ENCODE measurements at regions not wholly inside any gene's neighbourhood (a gene's known extent, or its start where the extent isn't known, plus 50 kb on each side); places are given as distances from the start of the nearest gene placed in this dataset.
A peak's percentile ranks its signal among the peaks of the same experiment; 100 is the strongest.

DNA sequence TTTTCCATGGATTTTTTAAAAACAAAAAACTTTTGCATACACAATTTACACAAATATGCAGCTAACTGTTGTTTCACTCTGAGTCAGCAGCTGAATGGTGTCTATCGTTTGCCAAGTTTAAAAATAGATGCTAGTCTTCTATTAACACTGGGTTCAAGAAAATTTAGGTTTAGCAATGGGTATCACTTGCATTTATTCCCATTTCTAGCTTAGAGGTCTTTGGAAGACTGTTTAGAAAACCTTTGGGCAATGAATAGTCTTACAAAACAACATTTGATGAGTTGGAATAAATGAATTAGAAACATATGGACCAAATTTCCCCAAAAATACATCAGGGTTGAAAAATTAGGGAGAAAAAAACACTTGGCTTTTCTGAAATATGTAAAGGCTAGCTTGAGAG is 165.8 kb downstream of the LYPLAL1 start:
- Histone ChIP-seq H3K36me3 (ENCODE audit: control insufficient read depth, insufficient read depth, low read length) (no peaks in the 10 kb centered on the region), H3K4me1 (ENCODE audit: control insufficient read depth, insufficient read depth, low read length, poor library complexity, severe bottlenecking) (peaks cover 14% of the 10 kb centered on the region), H3K4me3 (ENCODE audit: extremely low read depth, insufficient read depth, low read length, poor library complexity, severe bottlenecking) (no peak overlapping the region), H3K9me3 (ENCODE audit: control insufficient read depth, low read length) (peaks cover 5% of the 10 kb centered on the region), H3K27ac (ENCODE audit: low read depth, low read length, severe bottlenecking) (no peak overlapping the region)
- 100% methylated on average over 1 of the region's 1 CpG; no CpG with 5 or more reads in 1 of the 2 experiments for WGBS, 2 experiments (ENCODE audit: insufficient coverage in 2 of 2)

DNA sequence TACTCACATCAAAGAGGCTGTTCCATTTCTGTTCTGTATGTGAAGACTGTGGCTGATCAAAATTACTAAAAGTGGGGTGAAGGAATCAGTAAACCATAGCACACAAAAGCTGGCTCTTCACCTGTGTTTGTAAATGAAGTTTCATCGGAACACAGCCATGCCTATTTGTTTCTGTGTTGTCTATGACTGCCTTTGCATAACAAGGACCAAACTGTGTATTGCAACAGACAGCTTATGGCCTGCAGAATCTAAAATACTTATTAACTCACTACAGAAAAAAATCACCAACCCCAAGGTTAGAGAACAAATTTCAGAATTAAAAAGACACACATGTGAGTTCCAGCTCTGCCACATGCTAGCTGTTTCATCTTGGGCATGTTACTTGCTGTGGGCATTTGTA is 163.9 kb downstream of the LYPLAL1 start:
- H3K27ac ChIP-seq (ENCODE audit: low read depth, low read length, severe bottlenecking), result no peak overlapping the region
- no peaks in the 10 kb centered on the region for H3K9me3 ChIP-seq (ENCODE audit: control insufficient read depth, low read length)
- H3K4me1 ChIP-seq (ENCODE audit: control insufficient read depth, insufficient read depth, low read length, poor library complexity, severe bottlenecking), result peaks cover 14% of the 10 kb centered on the region
- H3K4me3 ChIP-seq (ENCODE audit: extremely low read depth, insufficient read depth, low read length, poor library complexity, severe bottlenecking), result no peak overlapping the region
- no peaks in the 10 kb centered on the region for H3K36me3 ChIP-seq (ENCODE audit: control insufficient read depth, insufficient read depth, low read length)
- 83% methylated on average over 1 of the region's 1 CpG; no CpG with 5 or more reads in 1 of the 2 experiments for WGBS, 2 experiments (ENCODE audit: insufficient coverage in 2 of 2)

DNA sequence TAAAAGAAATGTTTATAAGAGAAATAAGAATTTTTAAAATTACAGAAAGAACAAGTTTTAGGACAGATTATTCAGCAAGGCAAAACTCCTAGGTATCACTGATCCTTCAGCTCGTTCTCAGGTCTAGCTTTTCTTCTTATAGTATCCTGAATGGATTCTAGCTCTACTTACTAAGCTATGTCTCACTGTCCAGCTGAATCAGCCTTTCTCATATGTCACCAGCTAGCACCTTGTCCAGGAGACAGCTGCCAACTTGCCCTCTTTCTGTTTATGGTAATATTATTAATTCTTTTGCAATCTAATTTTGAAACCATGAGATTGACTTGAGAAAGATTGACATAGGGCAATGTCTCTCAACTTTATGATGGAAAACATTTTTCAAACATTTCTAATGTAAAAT is 159.9 kb downstream of the LYPLAL1 start:
- H3K9me3 ChIP-seq (ENCODE audit: control insufficient read depth, low read length), result no peaks in the 10 kb centered on the region
- H3K36me3 ChIP-seq (ENCODE audit: control insufficient read depth, insufficient read depth, low read length), result no peaks in the 10 kb centered on the region
- H3K4me3 ChIP-seq (ENCODE audit: extremely low read depth, insufficient read depth, low read length, poor library complexity, severe bottlenecking), result no peak overlapping the region
- WGBS, 2 experiments (ENCODE audit: insufficient coverage in 2 of 2), result 91 to 100% methylated on average over 1 of the region's 1 CpG
- H3K27ac ChIP-seq (ENCODE audit: low read depth, low read length, severe bottlenecking), result no peak overlapping the region
- peaks cover 5% of the 10 kb centered on the region for H3K4me1 ChIP-seq (ENCODE audit: control insufficient read depth, insufficient read depth, low read length, poor library complexity, severe bottlenecking)

DNA sequence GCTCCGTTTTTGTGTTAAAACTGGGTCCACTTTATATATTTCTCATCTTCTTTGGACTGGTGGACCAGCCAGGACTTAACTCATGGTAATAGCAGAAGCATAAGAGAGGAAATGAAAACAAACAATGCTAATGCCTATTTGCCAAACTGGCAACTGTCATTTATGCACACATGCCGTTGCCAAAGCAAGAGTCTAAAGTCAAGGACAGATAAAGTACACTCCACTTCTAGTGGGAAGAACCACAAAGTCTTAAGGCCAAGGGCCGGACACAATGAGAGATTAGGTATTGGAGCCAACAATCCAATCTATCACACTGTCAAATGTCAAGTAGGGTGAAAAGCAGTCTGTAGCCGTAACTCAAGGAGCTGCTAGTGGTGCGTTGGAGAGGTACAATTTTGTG is 157.7 kb downstream of the LYPLAL1 start:
- Histone ChIP-seq H3K27ac (ENCODE audit: low read depth, low read length, severe bottlenecking) (no peak overlapping the region), H3K9me3 (ENCODE audit: control insufficient read depth, low read length) (peaks cover 15% of the 10 kb centered on the region), H3K36me3 (ENCODE audit: control insufficient read depth, insufficient read depth, low read length) (no peaks in the 10 kb centered on the region), H3K4me3 (ENCODE audit: extremely low read depth, insufficient read depth, low read length, poor library complexity, severe bottlenecking) (no peak overlapping the region), H3K4me1 (ENCODE audit: control insufficient read depth, insufficient read depth, low read length, poor library complexity, severe bottlenecking) (peaks cover 5% of the 10 kb centered on the region)
- 80% methylated on average over 1 of the region's 5 CpGs; no CpG with 5 or more reads in 1 of the 2 experiments for WGBS, 2 experiments (ENCODE audit: insufficient coverage in 2 of 2)

DNA sequence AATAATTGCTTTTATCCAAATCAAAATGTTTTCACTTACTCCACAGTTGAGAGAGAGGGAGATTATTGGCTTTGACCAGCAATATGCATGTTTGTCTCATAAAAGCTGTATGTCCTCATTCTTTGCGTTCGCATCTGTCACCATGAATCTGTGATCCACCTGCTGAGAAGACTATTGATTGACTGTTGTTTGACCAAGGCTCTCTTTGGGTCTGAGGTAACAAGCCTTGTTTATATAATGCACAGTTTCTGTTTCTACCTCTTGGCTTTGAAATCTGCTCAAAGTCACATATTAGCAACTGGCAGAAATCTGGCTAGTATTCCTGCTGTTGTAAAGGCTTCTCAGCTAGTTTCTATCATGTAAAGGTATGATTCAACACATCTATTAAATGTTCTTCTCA is 157.0 kb downstream of the LYPLAL1 start:
- H3K4me1 ChIP-seq (ENCODE audit: control insufficient read depth, insufficient read depth, low read length, poor library complexity, severe bottlenecking), result peaks cover 6% of the 10 kb centered on the region
- H3K36me3 ChIP-seq (ENCODE audit: control insufficient read depth, insufficient read depth, low read length), result no peaks in the 10 kb centered on the region
- no peak overlapping the region for H3K4me3 ChIP-seq (ENCODE audit: extremely low read depth, insufficient read depth, low read length, poor library complexity, severe bottlenecking)
- 60 to 72% methylated on average over 2 of the region's 2 CpGs for WGBS, 2 experiments (ENCODE audit: insufficient coverage in 2 of 2)
- no peak overlapping the region for H3K27ac ChIP-seq (ENCODE audit: low read depth, low read length, severe bottlenecking)
- peaks cover 15% of the 10 kb centered on the region for H3K9me3 ChIP-seq (ENCODE audit: control insufficient read depth, low read length)

DNA sequence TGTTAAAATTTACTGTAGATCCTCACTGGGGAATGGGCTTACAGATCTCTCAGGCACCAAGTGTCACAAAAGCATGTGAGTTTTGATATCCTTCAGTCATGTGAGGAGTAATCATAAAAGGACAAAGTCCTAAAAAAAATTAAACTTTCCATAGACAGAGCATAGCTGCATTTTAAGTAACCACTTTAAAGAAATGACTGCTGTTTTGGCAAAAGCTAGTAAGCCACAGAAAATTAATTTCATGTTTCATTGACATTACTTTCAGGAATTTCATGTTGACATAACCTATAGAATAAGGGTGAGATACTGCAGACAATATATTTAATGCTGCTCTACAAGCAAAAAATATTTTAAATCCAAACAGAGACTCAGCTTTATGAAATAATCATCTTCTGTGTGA is 156.3 kb downstream of the LYPLAL1 start:
- no peak overlapping the region for H3K4me3 ChIP-seq (ENCODE audit: extremely low read depth, insufficient read depth, low read length, poor library complexity, severe bottlenecking)
- H3K27ac ChIP-seq (ENCODE audit: low read depth, low read length, severe bottlenecking), result peak overlapping the region; percentile 39
- H3K9me3 ChIP-seq (ENCODE audit: control insufficient read depth, low read length), result peaks cover 15% of the 10 kb centered on the region
- no peaks in the 10 kb centered on the region for H3K36me3 ChIP-seq (ENCODE audit: control insufficient read depth, insufficient read depth, low read length)
- peaks cover 13% of the 10 kb centered on the region for H3K4me1 ChIP-seq (ENCODE audit: control insufficient read depth, insufficient read depth, low read length, poor library complexity, severe bottlenecking)

DNA sequence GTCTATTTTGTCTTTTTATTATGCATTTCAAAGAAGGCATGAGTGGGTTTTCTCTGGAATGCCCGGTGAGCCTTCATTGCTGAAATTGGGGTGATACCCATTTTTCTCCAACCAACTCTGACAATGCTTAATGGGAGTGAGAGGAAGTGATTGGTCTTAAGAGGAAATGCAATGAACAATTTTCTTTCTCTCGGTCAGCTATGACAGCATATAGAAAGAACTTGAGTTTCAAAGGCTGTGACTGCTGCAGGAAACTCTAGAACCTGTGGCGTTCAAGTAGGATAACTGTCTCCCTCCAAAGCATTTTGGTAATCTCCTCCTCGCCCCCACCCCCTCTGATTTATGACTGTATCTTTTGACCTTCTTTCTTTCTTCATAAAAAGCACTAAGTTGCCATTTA is 155.9 kb downstream of the LYPLAL1 start:
- no peak overlapping the region for H3K4me3 ChIP-seq (ENCODE audit: extremely low read depth, insufficient read depth, low read length, poor library complexity, severe bottlenecking)
- WGBS, 2 experiments (ENCODE audit: insufficient coverage in 2 of 2), result 71 to 92% methylated on average over 2 of the region's 4 CpGs
- H3K9me3 ChIP-seq (ENCODE audit: control insufficient read depth, low read length), result peaks cover 15% of the 10 kb centered on the region
- peaks cover 17% of the 10 kb centered on the region for H3K4me1 ChIP-seq (ENCODE audit: control insufficient read depth, insufficient read depth, low read length, poor library complexity, severe bottlenecking)
- no peaks in the 10 kb centered on the region for H3K36me3 ChIP-seq (ENCODE audit: control insufficient read depth, insufficient read depth, low read length)
- peak overlapping the region; percentile 39 for H3K27ac ChIP-seq (ENCODE audit: low read depth, low read length, severe bottlenecking)

DNA sequence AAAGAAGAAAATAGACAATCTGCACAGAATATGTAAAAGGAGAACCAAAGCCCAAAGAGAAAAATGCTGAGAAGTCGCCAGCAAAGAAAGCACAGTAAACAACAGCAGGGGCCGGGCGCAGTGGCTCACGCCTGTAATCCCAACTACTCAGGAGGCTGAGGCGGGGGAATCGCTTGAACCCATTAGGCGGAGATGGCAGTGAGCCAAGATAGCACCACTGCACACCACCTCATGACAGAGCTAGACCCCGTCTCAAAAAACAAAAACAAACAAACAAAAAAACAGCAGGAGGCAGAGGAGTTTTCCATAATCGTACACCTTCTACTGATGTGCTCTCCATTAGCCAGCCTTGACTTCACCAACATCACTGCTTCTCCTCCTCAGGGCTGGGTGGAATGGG is 153.2 kb downstream of the LYPLAL1 start:
- Histone ChIP-seq H3K9me3 (ENCODE audit: control insufficient read depth, low read length) (peaks cover 15% of the 10 kb centered on the region), H3K4me1 (ENCODE audit: control insufficient read depth, insufficient read depth, low read length, poor library complexity, severe bottlenecking) (peaks cover 20% of the 10 kb centered on the region), H3K36me3 (ENCODE audit: control insufficient read depth, insufficient read depth, low read length) (no peaks in the 10 kb centered on the region), H3K4me3 (ENCODE audit: extremely low read depth, insufficient read depth, low read length, poor library complexity, severe bottlenecking) (no peak overlapping the region), H3K27ac (ENCODE audit: low read depth, low read length, severe bottlenecking) (no peak overlapping the region)
- WGBS, 2 experiments (ENCODE audit: insufficient coverage in 2 of 2), result 91 to 92% methylated on average over 8 of the region's 9 CpGs

DNA sequence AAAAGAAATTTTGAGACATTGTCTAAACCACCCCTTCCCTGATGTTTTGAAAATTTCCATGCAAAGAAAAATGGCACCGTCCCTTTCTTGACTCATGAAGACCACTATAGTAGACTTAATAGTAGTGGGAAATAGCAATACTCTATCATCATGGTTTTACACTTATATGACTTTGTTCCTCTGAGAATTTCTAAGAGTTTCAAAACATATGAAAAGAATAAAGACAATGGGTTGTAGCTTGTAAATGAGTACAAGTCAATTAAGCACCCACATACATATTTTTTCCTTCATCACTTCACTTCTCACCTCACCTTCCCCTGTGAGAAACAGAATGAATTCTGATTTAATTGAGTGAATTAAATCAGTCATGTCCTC is 151.7 kb downstream of the LYPLAL1 start:
- Histone ChIP-seq H3K27ac (ENCODE audit: low read depth, low read length, severe bottlenecking) (no peak overlapping the region), H3K36me3 (ENCODE audit: control insufficient read depth, insufficient read depth, low read length) (no peaks in the 10 kb centered on the region), H3K9me3 (ENCODE audit: control insufficient read depth, low read length) (peaks cover 15% of the 10 kb centered on the region), H3K4me1 (ENCODE audit: control insufficient read depth, insufficient read depth, low read length, poor library complexity, severe bottlenecking) (peaks cover 20% of the 10 kb centered on the region), H3K4me3 (ENCODE audit: extremely low read depth, insufficient read depth, low read length, poor library complexity, severe bottlenecking) (no peak overlapping the region)
- no CpG with 5 or more reads among the region's 1 CpG for WGBS, 2 experiments (ENCODE audit: insufficient coverage in 2 of 2)

DNA sequence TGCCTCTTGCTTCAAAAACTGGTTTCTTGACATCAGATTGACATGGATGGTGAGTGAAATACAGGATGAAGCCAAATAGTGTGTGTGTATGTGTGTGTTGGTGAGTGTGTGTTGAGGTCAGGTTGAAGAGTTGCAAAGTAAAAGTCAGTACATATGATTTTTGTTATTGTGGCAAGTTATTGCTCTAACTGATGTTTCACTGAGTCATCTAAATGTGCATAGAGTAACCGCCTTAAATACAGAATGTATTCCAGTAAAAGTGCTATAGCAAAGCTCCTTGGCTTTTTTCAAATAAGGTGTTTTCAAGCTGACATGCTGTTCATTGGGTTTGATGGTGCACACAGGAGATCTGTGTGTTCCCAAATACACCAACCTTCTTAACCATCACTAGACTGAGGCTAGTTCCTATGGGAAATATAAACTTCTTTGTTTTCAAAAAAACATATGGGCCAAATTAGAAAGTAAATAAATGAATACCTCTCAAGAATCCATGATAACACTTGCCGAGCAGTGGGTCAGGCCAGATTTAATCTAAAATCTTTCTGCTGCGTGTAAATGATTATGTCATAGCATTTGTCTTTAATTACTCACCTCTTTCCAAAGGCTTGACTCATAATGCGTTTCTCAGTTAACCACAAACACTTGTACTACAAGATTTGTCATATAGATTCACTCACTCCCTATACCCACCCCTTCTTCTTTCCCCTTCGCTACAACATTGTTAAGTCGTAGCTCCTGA is 151.1 kb downstream of the LYPLAL1 start:
- peaks cover 16% of the 10 kb centered on the region for H3K4me1 ChIP-seq (ENCODE audit: control insufficient read depth, insufficient read depth, low read length, poor library complexity, severe bottlenecking)
- H3K4me3 ChIP-seq (ENCODE audit: extremely low read depth, insufficient read depth, low read length, poor library complexity, severe bottlenecking), result no peak overlapping the region
- H3K9me3 ChIP-seq (ENCODE audit: control insufficient read depth, low read length), result peaks cover 15% of the 10 kb centered on the region
- no peak overlapping the region for H3K27ac ChIP-seq (ENCODE audit: low read depth, low read length, severe bottlenecking)
- no peaks in the 10 kb centered on the region for H3K36me3 ChIP-seq (ENCODE audit: control insufficient read depth, insufficient read depth, low read length)
- 83 to 89% methylated on average over 3 to 4 of the region's 6 CpGs for WGBS, 2 experiments (ENCODE audit: insufficient coverage in 2 of 2)

DNA sequence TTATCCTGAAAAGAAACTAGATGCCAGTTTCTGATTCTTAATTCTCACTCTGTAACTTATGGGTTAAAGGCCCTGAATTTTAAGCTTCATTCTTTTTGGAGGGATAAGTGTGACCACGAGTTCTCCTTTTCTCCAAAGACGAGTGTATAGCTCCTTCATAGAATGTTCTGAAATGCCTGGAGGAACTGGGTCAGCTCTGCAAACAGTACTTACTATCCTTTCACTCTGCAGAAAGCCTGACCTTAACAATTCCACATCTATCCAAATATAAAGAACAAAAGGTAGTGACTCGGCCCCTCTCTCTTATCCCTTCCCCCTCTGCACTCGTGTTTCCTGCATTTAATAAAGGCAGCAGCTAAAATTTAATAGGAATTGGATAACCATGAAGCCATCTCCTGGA is 150.5 kb downstream of the LYPLAL1 start:
- Histone ChIP-seq H3K4me1 (ENCODE audit: control insufficient read depth, insufficient read depth, low read length, poor library complexity, severe bottlenecking) (peaks cover 15% of the 10 kb centered on the region), H3K9me3 (ENCODE audit: control insufficient read depth, low read length) (peaks cover 15% of the 10 kb centered on the region), H3K27ac (ENCODE audit: low read depth, low read length, severe bottlenecking) (no peak overlapping the region), H3K4me3 (ENCODE audit: extremely low read depth, insufficient read depth, low read length, poor library complexity, severe bottlenecking) (no peak overlapping the region), H3K36me3 (ENCODE audit: control insufficient read depth, insufficient read depth, low read length) (no peaks in the 10 kb centered on the region)
- WGBS, 2 experiments (ENCODE audit: insufficient coverage in 2 of 2), result 73 to 74% methylated on average over 2 to 3 of the region's 4 CpGs
